HG03103 (cell line): ENCODE measurements at regions not wholly inside any gene's neighbourhood (a gene's known extent, or its start where the extent isn't known, plus 50 kb on each side); places are given as distances from the start of the nearest gene placed in this dataset.

Experiments
- ATAC-seq: cut with Tn5 transposase; IDR thresholded peaks from one replicate; pipeline ENCODE4 v1.9.1; 2021; ENCODE audit warnings: low read depth; ENCODE audit not compliant: unreplicated experiment

- ATAC-seq: no peak
Measured at GRCh38 chr3:72137865-72138861, 353.2 kb upstream of the PROK2 start.

- ATAC-seq: no peak
Measured at GRCh38 chr3:72135636-72136035, 350.7 kb upstream of the PROK2 start.

GRCh38 chr3:72134989-72135451 lies 350.1 kb upstream of the PROK2 start:
- peak; percentile 72 for ATAC-seq

- no peak for ATAC-seq
Measured at GRCh38 chr3:72133329-72134011, 348.5 kb upstream of the PROK2 start.

GRCh38 chr3:72131899-72132298 lies 347.0 kb upstream of the PROK2 start:
- no peak for ATAC-seq

GRCh38 chr3:72130565-72130964 lies 345.6 kb upstream of the PROK2 start:
- ATAC-seq: no peak

GRCh38 chr3:72129501-72130094 lies 344.6 kb upstream of the PROK2 start:
- no peak for ATAC-seq

GRCh38 chr3:72128921-72129320 lies 344.0 kb upstream of the PROK2 start:
- no peak for ATAC-seq

- peak; percentile 59 for ATAC-seq
Measured at GRCh38 chr3:72127844-72128243, 342.9 kb upstream of the PROK2 start.

- no peak for ATAC-seq
Measured at GRCh38 chr3:72127224-72127612, 342.3 kb upstream of the PROK2 start.

GRCh38 chr3:72126441-72127223 lies 341.7 kb upstream of the PROK2 start:
- no peak for ATAC-seq

GRCh38 chr3:72123908-72124441 lies 339.0 kb upstream of the PROK2 start:
- ATAC-seq: peak; percentile 47

GRCh38 chr3:72120806-72121778 lies 336.1 kb upstream of the PROK2 start:
- ATAC-seq: peak; percentile 66

GRCh38 chr3:72120039-72120438 lies 335.1 kb upstream of the PROK2 start:
- ATAC-seq: no peak

GRCh38 chr3:72118628-72119027 lies 333.7 kb upstream of the PROK2 start:
- no peak for ATAC-seq

- ATAC-seq: no peak
Measured at GRCh38 chr3:72116226-72116625, 331.3 kb upstream of the PROK2 start.

GRCh38 chr3:72115307-72115706 lies 330.4 kb upstream of the PROK2 start:
- ATAC-seq: no peak

- no peak for ATAC-seq
Measured at GRCh38 chr3:72114773-72115172, 329.8 kb upstream of the PROK2 start.

- ATAC-seq: no peak
Measured at GRCh38 chr3:72113964-72114363, 329.0 kb upstream of the PROK2 start.
